Neural crest cell (in vitro differentiated cells): ENCODE measurements at regions not wholly inside any gene's neighbourhood (a gene's known extent, or its start where the extent isn't known, plus 50 kb on each side); places are given as distances from the start of the nearest gene placed in this dataset.

Experiments
- DNase-seq: peaks from one replicate; pipeline ENCODE4 v3.0.0; 2021; ENCODE audit warnings: low read depth, mixed read lengths, low spot score
- H3K27ac Mint-ChIP-seq: one replicate; pipeline ENCODE4 v1.8.0; 2021; ENCODE audit warnings: mild to moderate bottlenecking, mixed read lengths; ENCODE audit not compliant: unreplicated experiment
- H3K27me3 Mint-ChIP-seq: 2 replicates; pipeline ENCODE4 v1.8.0; 2021; ENCODE audit warnings: low read depth, mild to moderate bottlenecking, mixed read lengths
- H3K36me3 Mint-ChIP-seq: 2 replicates; pipeline ENCODE4 v1.8.0; 2021; ENCODE audit warnings: low read depth, mild to moderate bottlenecking, mixed read lengths
- H3K4me1 Mint-ChIP-seq: 2 replicates; pipeline ENCODE4 v1.8.0; 2021; ENCODE audit warnings: mixed read lengths
- H3K4me3 Mint-ChIP-seq: one replicate; pipeline ENCODE4 v1.8.0; 2021; ENCODE audit warnings: mild to moderate bottlenecking, mixed read lengths
- H3K9me3 Mint-ChIP-seq: 2 replicates; pipeline ENCODE4 v1.8.0; 2021; ENCODE audit warnings: mixed read lengths
- CTCF ChIP-seq: fragments of 200-600 bp; sonication (generic); conservative IDR thresholded peaks from 2 replicates; pipeline ENCODE4 v1.5.0; 2021; ENCODE audit warnings: antibody characterized with exemption, mild to moderate bottlenecking

GRCh38 chr14:26851793-26852192 is 254.0 kb upstream of the NOVA1 start:
- no peaks in the 10 kb centered on the region for H3K27me3 Mint-ChIP-seq

GRCh38 chr14:26855077-26855753 is 257.4 kb upstream of the NOVA1 start:
- Mint-ChIP-seq H3K9me3 (peaks cover 8% of the 10 kb centered on the region), H3K36me3 (peaks cover 4% of the 10 kb centered on the region), H3K27me3 (no peaks in the 10 kb centered on the region), H3K27ac (no peak overlapping the region), H3K4me3 (no peak overlapping the region), H3K4me1 (peaks cover 16% of the 10 kb centered on the region)
- TF ChIP-seq CTCF: no peak
- DNase-seq: no peak

More at GRCh38 chr14:26851793-26852192, 254.0 kb upstream of the NOVA1 start:
- Mint-ChIP-seq H3K36me3 (peaks cover 4% of the 10 kb centered on the region), H3K4me3 (no peak overlapping the region), H3K27ac (no peak overlapping the region), H3K4me1 (no peaks in the 10 kb centered on the region), H3K9me3 (peaks cover 8% of the 10 kb centered on the region)
- no peak for DNase-seq
- no peak for TF ChIP-seq CTCF

- Mint-ChIP-seq H3K4me1 (peaks cover 16% of the 10 kb centered on the region), H3K36me3 (peaks cover 2% of the 10 kb centered on the region), H3K9me3 (peaks cover 3% of the 10 kb centered on the region), H3K27ac (no peak overlapping the region), H3K4me3 (no peak overlapping the region), H3K27me3 (no peaks in the 10 kb centered on the region)
- no peak for TF ChIP-seq CTCF
- no peak for DNase-seq
Measured at GRCh38 chr14:26856876-26857518, 259.2 kb upstream of the NOVA1 start.

- no peak for TF ChIP-seq CTCF
- peaks cover 16% of the 10 kb centered on the region for H3K4me1 Mint-ChIP-seq
- H3K27ac Mint-ChIP-seq: peak overlapping the region; percentile 39
- peaks cover 2% of the 10 kb centered on the region for H3K36me3 Mint-ChIP-seq
- no peaks in the 10 kb centered on the region for H3K27me3 Mint-ChIP-seq
- H3K4me3 Mint-ChIP-seq: no peak overlapping the region
- peaks cover 3% of the 10 kb centered on the region for H3K9me3 Mint-ChIP-seq
- DNase-seq: no peak
Measured at GRCh38 chr14:26859483-26859882, 261.6 kb upstream of the NOVA1 start.

GRCh38 chr14:26860111-26860510 is 262.3 kb upstream of the NOVA1 start:
- Mint-ChIP-seq H3K36me3 (peaks cover 2% of the 10 kb centered on the region), H3K4me1 (peaks cover 16% of the 10 kb centered on the region), H3K27ac (no peak overlapping the region), H3K4me3 (no peak overlapping the region), H3K9me3 (peaks cover 3% of the 10 kb centered on the region), H3K27me3 (no peaks in the 10 kb centered on the region)
- no peak for DNase-seq
- TF ChIP-seq CTCF: no peak
